Head of caudate nucleus (tissue), 42 donors: ENCODE measurements at regions not wholly inside any gene's neighbourhood (a gene's known extent, or its start where the extent isn't known, plus 50 kb on each side); places are given as distances from the start of the nearest gene placed in this dataset.

Experiments
- DNase-seq, 42 donors: peaks; one replicate each; pipeline versions ENCODE4 v3.0.0 to v3.0.0-alpha.2; 2020 to 2021; ENCODE audit warnings: mixed read lengths in 7 of 42
- intact Hi-C: fragments of 100-400 bp; cut with DNase I; formaldehyde crosslinking; loops from one replicate; pipeline ENCODE4 v1.15.0; 2022

GRCh38 chr11:116126562-116126961 is 622.3 kb upstream of the CADM1 start:
- DNase-seq = peak in 2 of 42 donors; percentile 2 to 25
- intact Hi-C loops = no loop called here

- DNase-seq = peak in 2 of 42 donors; percentile 0 to 33
- intact Hi-C loops = no loop called here
These were observed 620.9 kb upstream of the CADM1 start for GRCh38 chr11:116124922-116125714.

GRCh38 chr11:116123739-116124138 is 619.5 kb upstream of the CADM1 start:
- DNase-seq = peak in 2 of 42 donors; percentile 31 to 32
- intact Hi-C loops = no loop called here

GRCh38 chr11:116122697-116123472 is 618.7 kb upstream of the CADM1 start:
- peak in 2 of 42 donors; percentile 24 to 31 for DNase-seq

GRCh38 chr11:116119158-116119557 is 614.9 kb upstream of the CADM1 start:
- intact Hi-C loops = no loop called here
- DNase-seq = peak in 2 of 42 donors; percentile 1 to 22

More at GRCh38 chr11:116122697-116123472, 618.7 kb upstream of the CADM1 start:
- intact Hi-C loops = no loop called here

- DNase-seq = peak in 2 of 42 donors; percentile 0 to 19
- intact Hi-C loops = no loop called here
These were observed 613.9 kb upstream of the CADM1 start for GRCh38 chr11:116118138-116118470.

- DNase-seq = peak in 2 of 42 donors; percentile 17
- intact Hi-C loops = no loop called here
These were observed 613.3 kb upstream of the CADM1 start for GRCh38 chr11:116117331-116118137.

GRCh38 chr11:116115801-116116200 is 611.6 kb upstream of the CADM1 start:
- DNase-seq = no peak
- intact Hi-C loops = no loop called here

- DNase-seq = peak in 30 of 42 donors; percentile 11 to 77 (median 46)
- intact Hi-C loops = no loop called here
These were observed 610.0 kb upstream of the CADM1 start for GRCh38 chr11:116114198-116114651.

- intact Hi-C loops = no loop called here
- peak in 23 of 42 donors; percentile 17 to 80 (median 38) for DNase-seq
These were observed 608.1 kb upstream of the CADM1 start for GRCh38 chr11:116112087-116112935.

- no peak for DNase-seq
These were observed 607.3 kb upstream of the CADM1 start for GRCh38 chr11:116111546-116111945.

GRCh38 chr11:116110802-116111201 is 606.6 kb upstream of the CADM1 start:
- DNase-seq = no peak
- intact Hi-C loops = no loop called here

More at GRCh38 chr11:116111546-116111945, 607.3 kb upstream of the CADM1 start:
- intact Hi-C loops = no loop called here

- intact Hi-C loops = no loop called here
- DNase-seq = no peak
These were observed 606.1 kb upstream of the CADM1 start for GRCh38 chr11:116110356-116110755.

GRCh38 chr11:116109228-116109627 is 605.0 kb upstream of the CADM1 start:
- intact Hi-C loops = no loop called here
- DNase-seq = peak in 40 of 42 donors; percentile 29 to 91 (median 60)

- no peak for DNase-seq
- intact Hi-C loops = no loop called here
These were observed 603.9 kb upstream of the CADM1 start for GRCh38 chr11:116108161-116108560.

- intact Hi-C loops = no loop called here
- no peak for DNase-seq
These were observed 603.0 kb upstream of the CADM1 start for GRCh38 chr11:116107229-116107628.

GRCh38 chr11:116104498-116105174 is 600.4 kb upstream of the CADM1 start:
- no peak for DNase-seq
- intact Hi-C loops = no loop called here

- no peak for DNase-seq
- intact Hi-C loops = no loop called here
These were observed 597.7 kb upstream of the CADM1 start for GRCh38 chr11:116101902-116102301.
